SU-DHL-6 (cell line): ENCODE measurements at regions not wholly inside any gene's neighbourhood (a gene's known extent, or its start where the extent isn't known, plus 50 kb on each side); places are given as distances from the start of the nearest gene placed in this dataset.

Experiments
- H2AFZ ChIP-seq: fragments of 200-600 bp; sonication (generic); 2 replicates; pipeline ENCODE4 v1.6.1; 2014; ENCODE audit warnings: low read depth, mild to moderate bottlenecking, moderate library complexity, mixed read lengths, antibody characterized with exemption, low read length; ENCODE audit not compliant: severe bottlenecking
- H3F3A ChIP-seq: fragments of 200-600 bp; shearing (Covaris generic); 2 replicates; pipeline ENCODE4 v1.6.0; 2016; ENCODE audit warnings: antibody characterized with exemption, mild to moderate bottlenecking; ENCODE audit not compliant: insufficient read depth
- H3K27ac ChIP-seq: fragments of 200-600 bp; sonication (generic); 2 replicates; pipeline ENCODE4 v1.5.1; 2016; ENCODE audit warnings: low read depth, mild to moderate bottlenecking, low read length, moderate library complexity, mixed read lengths
- H3K27me3 ChIP-seq: fragments of 200-600 bp; sonication (generic), shearing (Covaris generic); 2 replicates; pipeline ENCODE4 v1.6.0; 2014; ENCODE audit warnings: mild to moderate bottlenecking, low read length
- H3K36me3 ChIP-seq: fragments of 200-600 bp; sonication (generic); 2 replicates; pipeline ENCODE4 v1.6.1; 2014; ENCODE audit warnings: mild to moderate bottlenecking, low read length, mixed read lengths
- H3K4me2 ChIP-seq: fragments of 300-600, 200-600 bp; shearing (Covaris generic), sonication (generic); 2 replicates; pipeline ENCODE4 v1.6.0; 2014; ENCODE audit warnings: low read length, low read depth, mild to moderate bottlenecking; ENCODE audit not compliant: poor library complexity, severe bottlenecking
- H3K4me3 ChIP-seq: fragments of 200-600 bp; sonication (generic); 2 replicates; pipeline ENCODE4 v1.5.1; 2014; ENCODE audit warnings: antibody characterized with exemption, low read length, mild to moderate bottlenecking, mixed read lengths; ENCODE audit not compliant: insufficient read depth, poor library complexity, severe bottlenecking
- H3K79me2 ChIP-seq: fragments of 200-600 bp; sonication (generic); 2 replicates; pipeline ENCODE4 v1.6.1; 2014; ENCODE audit warnings: mild to moderate bottlenecking, low read length, moderate library complexity; ENCODE audit not compliant: insufficient read depth
- H3K9ac ChIP-seq: fragments of 200-600 bp; sonication (generic); 2 replicates; pipeline ENCODE4 v1.7.0; 2014; ENCODE audit warnings: mild to moderate bottlenecking, low read length
- H3K9me2 ChIP-seq: fragments of 200-600 bp; sonication (generic); replicated peaks from 2 replicates; pipeline ENCODE4 v1.6.1; 2014; ENCODE audit warnings: low read length; ENCODE audit not compliant: insufficient read depth
- H3K9me3 ChIP-seq: fragments of 200-600 bp; sonication (generic); 2 replicates; pipeline ENCODE4 v1.6.1; 2014; ENCODE audit warnings: low read length, mixed read lengths; ENCODE audit not compliant: insufficient read depth
- H4K20me1 ChIP-seq: fragments of 200-600 bp; sonication (generic); 2 replicates; pipeline ENCODE4 v1.6.1; 2014; ENCODE audit warnings: low read depth, mild to moderate bottlenecking, antibody characterized with exemption, low read length, moderate library complexity, mixed read lengths
- EZH2phosphoT487 ChIP-seq: fragments of 200-600 bp; sonication (generic), shearing (Covaris generic); conservative IDR thresholded peaks from 2 replicates; pipeline ENCODE4 v1.6.1; 2018; ENCODE audit warnings: mild to moderate bottlenecking, antibody characterized with exemption, low read length, moderate library complexity, mixed read lengths
- TF ChIP-seq, protein P1 (sequence below): fragments of 200-600 bp; sonication (generic); IDR thresholded peaks from one replicate; pipeline ENCODE4 v1.5.1; 2017; ENCODE audit warnings: antibody characterized with exemption, mild to moderate bottlenecking, low read length, moderate library complexity; ENCODE audit not compliant: insufficient read depth, poor library complexity, severe bottlenecking

GRCh38 chr7:88462799-88463198 is 156.1 kb upstream of the STEAP4 start:
- H3K9me3 ChIP-seq, result no peaks in the 10 kb centered on the region
- no peak overlapping the region for H3K4me3 ChIP-seq
- no peaks in the 10 kb centered on the region for H4K20me1 ChIP-seq
- H3K79me2 ChIP-seq, result no peaks in the 10 kb centered on the region
- no peaks in the 10 kb centered on the region for H3F3A ChIP-seq
- TF ChIP-seq, protein P1, sequence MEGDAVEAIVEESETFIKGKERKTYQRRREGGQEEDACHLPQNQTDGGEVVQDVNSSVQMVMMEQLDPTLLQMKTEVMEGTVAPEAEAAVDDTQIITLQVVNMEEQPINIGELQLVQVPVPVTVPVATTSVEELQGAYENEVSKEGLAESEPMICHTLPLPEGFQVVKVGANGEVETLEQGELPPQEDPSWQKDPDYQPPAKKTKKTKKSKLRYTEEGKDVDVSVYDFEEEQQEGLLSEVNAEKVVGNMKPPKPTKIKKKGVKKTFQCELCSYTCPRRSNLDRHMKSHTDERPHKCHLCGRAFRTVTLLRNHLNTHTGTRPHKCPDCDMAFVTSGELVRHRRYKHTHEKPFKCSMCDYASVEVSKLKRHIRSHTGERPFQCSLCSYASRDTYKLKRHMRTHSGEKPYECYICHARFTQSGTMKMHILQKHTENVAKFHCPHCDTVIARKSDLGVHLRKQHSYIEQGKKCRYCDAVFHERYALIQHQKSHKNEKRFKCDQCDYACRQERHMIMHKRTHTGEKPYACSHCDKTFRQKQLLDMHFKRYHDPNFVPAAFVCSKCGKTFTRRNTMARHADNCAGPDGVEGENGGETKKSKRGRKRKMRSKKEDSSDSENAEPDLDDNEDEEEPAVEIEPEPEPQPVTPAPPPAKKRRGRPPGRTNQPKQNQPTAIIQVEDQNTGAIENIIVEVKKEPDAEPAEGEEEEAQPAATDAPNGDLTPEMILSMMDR, result no peak
- no peak for TF ChIP-seq EZH2phosphoT487
- H3K36me3 ChIP-seq, result no peaks in the 10 kb centered on the region
- H3K9ac ChIP-seq, result no peak overlapping the region
- H3K27me3 ChIP-seq, result no peaks in the 10 kb centered on the region
- no peak overlapping the region for H3K27ac ChIP-seq
- no peak overlapping the region for H2AFZ ChIP-seq
- no peaks in the 10 kb centered on the region for H3K9me2 ChIP-seq
- H3K4me2 ChIP-seq, result no peak overlapping the region

GRCh38 chr7:88460650-88461049 is 154.0 kb upstream of the STEAP4 start:
- no peak for TF ChIP-seq EZH2phosphoT487
- TF ChIP-seq, protein P1, result no peak
- Histone ChIP-seq H3K79me2 (no peaks in the 10 kb centered on the region), H3K9me2 (no peaks in the 10 kb centered on the region), H3K9me3 (no peaks in the 10 kb centered on the region), H3K4me2 (no peak overlapping the region), H2AFZ (no peak overlapping the region), H3F3A (no peaks in the 10 kb centered on the region), H3K4me3 (no peak overlapping the region), H3K27me3 (no peaks in the 10 kb centered on the region), H3K9ac (no peak overlapping the region), H3K27ac (no peak overlapping the region), H4K20me1 (no peaks in the 10 kb centered on the region), H3K36me3 (no peaks in the 10 kb centered on the region)

DNA sequence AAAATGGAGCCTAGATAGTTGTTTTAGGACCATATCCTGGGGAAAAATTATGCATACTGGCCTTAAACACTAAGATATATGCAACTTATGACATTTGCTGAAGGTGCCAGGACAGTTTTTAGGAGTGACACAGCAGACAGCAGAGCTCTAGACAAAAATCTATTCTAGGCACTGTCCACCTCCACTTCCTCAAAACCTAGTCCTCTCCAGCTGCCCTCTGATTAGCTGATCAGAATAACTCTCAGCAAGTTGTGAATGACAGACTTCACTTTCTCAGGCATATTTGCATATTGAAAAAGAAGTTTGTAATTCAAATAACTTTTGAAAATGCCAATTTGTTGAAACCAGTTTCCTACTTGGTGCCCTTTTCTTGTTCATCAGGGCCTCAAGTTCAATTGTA is 152.3 kb upstream of the STEAP4 start:
- H2AFZ ChIP-seq, result no peak overlapping the region
- no peaks in the 10 kb centered on the region for H4K20me1 ChIP-seq
- no peak overlapping the region for H3K4me2 ChIP-seq
- no peaks in the 10 kb centered on the region for H3K79me2 ChIP-seq
- no peaks in the 10 kb centered on the region for H3K27me3 ChIP-seq
- no peaks in the 10 kb centered on the region for H3K9me3 ChIP-seq
- H3K9ac ChIP-seq, result no peak overlapping the region
- H3F3A ChIP-seq, result no peaks in the 10 kb centered on the region
- H3K27ac ChIP-seq, result no peak overlapping the region
- no peaks in the 10 kb centered on the region for H3K9me2 ChIP-seq
- no peak for TF ChIP-seq EZH2phosphoT487
- TF ChIP-seq, protein P1, result no peak
- H3K4me3 ChIP-seq, result no peak overlapping the region
- H3K36me3 ChIP-seq, result no peaks in the 10 kb centered on the region

- no peaks in the 10 kb centered on the region for H4K20me1 ChIP-seq
- no peaks in the 10 kb centered on the region for H3K9me3 ChIP-seq
- H3F3A ChIP-seq, result no peaks in the 10 kb centered on the region
- no peak for TF ChIP-seq EZH2phosphoT487
- TF ChIP-seq, protein P1, result no peak
- H3K9me2 ChIP-seq, result no peaks in the 10 kb centered on the region
- no peak overlapping the region for H3K4me2 ChIP-seq
- H2AFZ ChIP-seq, result no peak overlapping the region
- H3K27ac ChIP-seq, result no peak overlapping the region
- H3K4me3 ChIP-seq, result no peak overlapping the region
- no peaks in the 10 kb centered on the region for H3K36me3 ChIP-seq
- H3K9ac ChIP-seq, result no peak overlapping the region
- no peaks in the 10 kb centered on the region for H3K79me2 ChIP-seq
- no peaks in the 10 kb centered on the region for H3K27me3 ChIP-seq
These were observed 151.6 kb upstream of the STEAP4 start for GRCh38 chr7:88458279-88458678.
